ENCODE measurements at regions not wholly inside any gene's neighbourhood (a gene's known extent, or its start where the extent isn't known, plus 50 kb on each side); places are given as distances from the start of the nearest gene placed in this dataset.

- peaks cover 5% of the 10 kb centered on the region for H3K4me1 Mint-ChIP-seq (ENCODE audit: low read depth)
- no peaks in the 10 kb centered on the region for H3K9me3 Mint-ChIP-seq
- H3K27me3 Mint-ChIP-seq (ENCODE audit: low read depth), result peaks cover 5% of the 10 kb centered on the region
- no peaks in the 10 kb centered on the region for H3K36me3 Mint-ChIP-seq (ENCODE audit: low read depth)
- H3K27ac Mint-ChIP-seq, result no peak overlapping the region
- DNase-seq (ENCODE audit: low spot score), result no peak
- no peak overlapping the region for H3K4me3 Mint-ChIP-seq
Observed at GRCh38 chr1:232471250-232471649, 158.7 kb downstream of the SIPA1L2 start.

GRCh38 chr1:232470711-232471110 lies 159.2 kb downstream of the SIPA1L2 start:
- no peak overlapping the region for H3K27ac Mint-ChIP-seq
- no peaks in the 10 kb centered on the region for H3K9me3 Mint-ChIP-seq
- H3K36me3 Mint-ChIP-seq (ENCODE audit: low read depth), result no peaks in the 10 kb centered on the region
- DNase-seq (ENCODE audit: low spot score), result no peak
- peaks cover 5% of the 10 kb centered on the region for H3K4me1 Mint-ChIP-seq (ENCODE audit: low read depth)
- peaks cover 5% of the 10 kb centered on the region for H3K27me3 Mint-ChIP-seq (ENCODE audit: low read depth)
- H3K4me3 Mint-ChIP-seq, result no peak overlapping the region

- no peak overlapping the region for H3K4me3 Mint-ChIP-seq
- no peak overlapping the region for H3K27ac Mint-ChIP-seq
- DNase-seq (ENCODE audit: low spot score), result no peak
- peaks cover 5% of the 10 kb centered on the region for H3K4me1 Mint-ChIP-seq (ENCODE audit: low read depth)
- H3K36me3 Mint-ChIP-seq (ENCODE audit: low read depth), result no peaks in the 10 kb centered on the region
- H3K27me3 Mint-ChIP-seq (ENCODE audit: low read depth), result no peaks in the 10 kb centered on the region
- H3K9me3 Mint-ChIP-seq, result no peaks in the 10 kb centered on the region
Observed at GRCh38 chr1:232468249-232468648, 161.7 kb downstream of the SIPA1L2 start.

GRCh38 chr1:232467073-232467760 lies 162.7 kb downstream of the SIPA1L2 start:
- no peak overlapping the region for H3K27ac Mint-ChIP-seq
- peaks cover 5% of the 10 kb centered on the region for H3K4me1 Mint-ChIP-seq (ENCODE audit: low read depth)
- no peak for DNase-seq (ENCODE audit: low spot score)
- no peak overlapping the region for H3K4me3 Mint-ChIP-seq
- no peaks in the 10 kb centered on the region for H3K27me3 Mint-ChIP-seq (ENCODE audit: low read depth)
- no peaks in the 10 kb centered on the region for H3K9me3 Mint-ChIP-seq
- no peaks in the 10 kb centered on the region for H3K36me3 Mint-ChIP-seq (ENCODE audit: low read depth)

GRCh38 chr1:232464325-232464724 lies 165.6 kb downstream of the SIPA1L2 start:
- no peaks in the 10 kb centered on the region for H3K36me3 Mint-ChIP-seq (ENCODE audit: low read depth)
- no peak overlapping the region for H3K27ac Mint-ChIP-seq
- H3K27me3 Mint-ChIP-seq (ENCODE audit: low read depth), result peaks cover 2% of the 10 kb centered on the region
- no peaks in the 10 kb centered on the region for H3K4me1 Mint-ChIP-seq (ENCODE audit: low read depth)
- H3K4me3 Mint-ChIP-seq, result no peak overlapping the region
- H3K9me3 Mint-ChIP-seq, result no peaks in the 10 kb centered on the region
- no peak for DNase-seq (ENCODE audit: low spot score)

GRCh38 chr1:232463225-232463624 lies 166.7 kb downstream of the SIPA1L2 start:
- no peaks in the 10 kb centered on the region for H3K4me1 Mint-ChIP-seq (ENCODE audit: low read depth)
- H3K36me3 Mint-ChIP-seq (ENCODE audit: low read depth), result no peaks in the 10 kb centered on the region
- H3K27ac Mint-ChIP-seq, result no peak overlapping the region
- DNase-seq (ENCODE audit: low spot score), result no peak
- H3K27me3 Mint-ChIP-seq (ENCODE audit: low read depth), result peaks cover 2% of the 10 kb centered on the region
- H3K4me3 Mint-ChIP-seq, result no peak overlapping the region
- H3K9me3 Mint-ChIP-seq, result no peaks in the 10 kb centered on the region

GRCh38 chr1:232462213-232462612 lies 167.7 kb downstream of the SIPA1L2 start:
- DNase-seq (ENCODE audit: low spot score), result no peak
- no peak overlapping the region for H3K27ac Mint-ChIP-seq

GRCh38 chr1:232459826-232460225 lies 170.1 kb downstream of the SIPA1L2 start:
- Mint-ChIP-seq H3K27ac (no peak overlapping the region), H3K36me3 (ENCODE audit: low read depth) (no peaks in the 10 kb centered on the region), H3K27me3 (ENCODE audit: low read depth) (peaks cover 2% of the 10 kb centered on the region), H3K4me1 (ENCODE audit: low read depth) (peaks cover 5% of the 10 kb centered on the region), H3K4me3 (no peak overlapping the region), H3K9me3 (no peaks in the 10 kb centered on the region)
- no peak for DNase-seq (ENCODE audit: low spot score)

More at GRCh38 chr1:232462213-232462612, 167.7 kb downstream of the SIPA1L2 start:
- no peaks in the 10 kb centered on the region for H3K36me3 Mint-ChIP-seq (ENCODE audit: low read depth)
- no peaks in the 10 kb centered on the region for H3K9me3 Mint-ChIP-seq
- H3K4me3 Mint-ChIP-seq, result no peak overlapping the region
- peaks cover 5% of the 10 kb centered on the region for H3K4me1 Mint-ChIP-seq (ENCODE audit: low read depth)
- peaks cover 2% of the 10 kb centered on the region for H3K27me3 Mint-ChIP-seq (ENCODE audit: low read depth)

GRCh38 chr1:232459087-232459486 lies 170.8 kb downstream of the SIPA1L2 start:
- no peak overlapping the region for H3K4me3 Mint-ChIP-seq
- H3K36me3 Mint-ChIP-seq (ENCODE audit: low read depth), result no peaks in the 10 kb centered on the region
- peaks cover 5% of the 10 kb centered on the region for H3K4me1 Mint-ChIP-seq (ENCODE audit: low read depth)
- H3K9me3 Mint-ChIP-seq, result no peaks in the 10 kb centered on the region
- peaks cover 5% of the 10 kb centered on the region for H3K27me3 Mint-ChIP-seq (ENCODE audit: low read depth)
- H3K27ac Mint-ChIP-seq, result no peak overlapping the region
- no peak for DNase-seq (ENCODE audit: low spot score)

- H3K4me3 Mint-ChIP-seq, result no peak overlapping the region
- H3K27me3 Mint-ChIP-seq (ENCODE audit: low read depth), result peaks cover 5% of the 10 kb centered on the region
- no peaks in the 10 kb centered on the region for H3K36me3 Mint-ChIP-seq (ENCODE audit: low read depth)
- peaks cover 5% of the 10 kb centered on the region for H3K4me1 Mint-ChIP-seq (ENCODE audit: low read depth)
- H3K9me3 Mint-ChIP-seq, result no peaks in the 10 kb centered on the region
- DNase-seq (ENCODE audit: low spot score), result peak; percentile 11
- H3K27ac Mint-ChIP-seq, result no peak overlapping the region
Observed at GRCh38 chr1:232457595-232457994, 172.3 kb downstream of the SIPA1L2 start.

GRCh38 chr1:232456714-232457113 lies 173.2 kb downstream of the SIPA1L2 start:
- Mint-ChIP-seq H3K27me3 (ENCODE audit: low read depth) (peaks cover 5% of the 10 kb centered on the region), H3K9me3 (no peaks in the 10 kb centered on the region)

GRCh38 chr1:232454227-232454886 lies 175.6 kb downstream of the SIPA1L2 start:
- no peak for DNase-seq (ENCODE audit: low spot score)
- H3K4me3 Mint-ChIP-seq, result no peak overlapping the region
- no peaks in the 10 kb centered on the region for H3K9me3 Mint-ChIP-seq
- peaks cover 3% of the 10 kb centered on the region for H3K27me3 Mint-ChIP-seq (ENCODE audit: low read depth)
- H3K4me1 Mint-ChIP-seq (ENCODE audit: low read depth), result peaks cover 11% of the 10 kb centered on the region
- no peak overlapping the region for H3K27ac Mint-ChIP-seq
- no peaks in the 10 kb centered on the region for H3K36me3 Mint-ChIP-seq (ENCODE audit: low read depth)

More at GRCh38 chr1:232456714-232457113, 173.2 kb downstream of the SIPA1L2 start:
- peaks cover 11% of the 10 kb centered on the region for H3K4me1 Mint-ChIP-seq (ENCODE audit: low read depth)
- no peaks in the 10 kb centered on the region for H3K36me3 Mint-ChIP-seq (ENCODE audit: low read depth)
- no peak overlapping the region for H3K27ac Mint-ChIP-seq
- H3K4me3 Mint-ChIP-seq, result no peak overlapping the region
- DNase-seq (ENCODE audit: low spot score), result no peak

- H3K9me3 Mint-ChIP-seq, result no peaks in the 10 kb centered on the region
- no peak for DNase-seq (ENCODE audit: low spot score)
Observed at GRCh38 chr1:232452736-232453440, 177.0 kb downstream of the SIPA1L2 start.

GRCh38 chr1:232452117-232452516 lies 177.8 kb downstream of the SIPA1L2 start:
- no peak overlapping the region for H3K4me3 Mint-ChIP-seq

More at GRCh38 chr1:232452736-232453440, 177.0 kb downstream of the SIPA1L2 start:
- Mint-ChIP-seq H3K36me3 (ENCODE audit: low read depth) (no peaks in the 10 kb centered on the region), H3K27me3 (ENCODE audit: low read depth) (peaks cover 3% of the 10 kb centered on the region), H3K4me1 (ENCODE audit: low read depth) (peaks cover 11% of the 10 kb centered on the region), H3K4me3 (no peak overlapping the region), H3K27ac (no peak overlapping the region)

More at GRCh38 chr1:232452117-232452516, 177.8 kb downstream of the SIPA1L2 start:
- Mint-ChIP-seq H3K36me3 (ENCODE audit: low read depth) (no peaks in the 10 kb centered on the region), H3K27ac (no peak overlapping the region), H3K9me3 (no peaks in the 10 kb centered on the region), H3K4me1 (ENCODE audit: low read depth) (peaks cover 6% of the 10 kb centered on the region), H3K27me3 (ENCODE audit: low read depth) (peaks cover 3% of the 10 kb centered on the region)
- no peak for DNase-seq (ENCODE audit: low spot score)

Data from T-helper 2 cell treated with Interferon-gamma antibody and Interleukin-4, amounts not matched to agents 5 μg/mL and 100 μg/mL, for 36 hours (primary cell).